GM21360 (cell line): ENCODE measurements at regions not wholly inside any gene's neighbourhood (a gene's known extent, or its start where the extent isn't known, plus 50 kb on each side); places are given as distances from the start of the nearest gene placed in this dataset.

ENCODE experiments used
- ATAC-seq: cut with Tn5 transposase; IDR thresholded peaks from one replicate; pipeline ENCODE4 v1.9.1; 2021; ENCODE audit warnings: mild to moderate bottlenecking, moderate library complexity; ENCODE audit not compliant: unreplicated experiment

DNA sequence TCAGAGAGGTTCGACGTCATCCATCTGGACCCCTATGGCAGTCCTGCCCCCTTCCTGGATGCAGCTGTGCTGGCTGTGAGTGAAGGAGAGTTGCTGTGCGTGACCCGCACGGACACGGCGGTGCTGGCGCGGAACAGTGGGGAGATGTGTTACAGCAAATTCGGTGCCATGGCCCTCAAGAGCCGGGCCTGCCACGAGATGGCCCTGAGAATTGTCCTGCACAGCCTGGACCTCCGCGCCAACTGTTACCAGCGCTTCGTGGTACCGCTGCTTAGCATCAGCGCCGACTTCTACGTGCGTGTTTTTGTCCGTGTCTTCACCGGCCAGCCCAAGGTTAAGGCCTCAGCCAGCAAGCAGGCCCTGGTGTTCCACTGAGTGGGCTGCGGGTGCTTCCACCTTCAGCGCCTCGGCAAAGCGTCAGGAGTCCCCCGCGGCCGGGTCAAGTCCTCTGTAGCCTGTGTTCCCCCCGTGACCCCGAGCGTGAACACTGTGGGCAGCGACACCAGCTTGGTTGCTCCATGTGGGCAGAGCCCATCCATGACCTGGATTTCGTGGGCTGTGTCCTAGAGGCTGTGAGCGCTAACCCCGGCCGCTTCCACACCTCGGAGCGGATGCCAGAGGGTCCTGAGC lies 186.7 kb upstream of the SLITRK2 start:
- no peak for ATAC-seq

DNA sequence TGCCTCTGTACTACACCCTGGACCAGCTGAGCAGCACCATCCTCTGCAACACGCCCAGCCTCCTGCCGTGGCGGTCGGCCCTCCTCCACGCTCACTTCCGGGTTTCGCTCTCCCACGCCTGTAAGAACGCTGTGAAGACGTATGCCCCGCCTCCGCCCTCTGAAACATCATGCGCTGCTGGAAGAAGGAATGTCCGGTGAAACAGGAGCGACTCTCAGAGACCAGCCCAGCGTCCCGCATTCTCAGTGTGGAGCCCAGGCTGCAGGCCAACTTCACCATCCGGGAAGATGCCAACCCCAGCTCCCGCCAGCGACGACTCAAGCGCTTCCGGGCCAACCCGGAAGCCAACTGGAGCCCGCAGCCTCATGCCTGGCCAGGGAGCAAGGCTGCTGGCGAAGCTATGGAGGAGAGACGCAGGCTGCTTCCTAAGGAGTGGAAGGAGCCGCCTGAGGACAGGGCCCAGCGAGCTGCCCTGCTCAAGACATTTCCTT lies 186.1 kb upstream of the SLITRK2 start:
- ATAC-seq: no peak

DNA sequence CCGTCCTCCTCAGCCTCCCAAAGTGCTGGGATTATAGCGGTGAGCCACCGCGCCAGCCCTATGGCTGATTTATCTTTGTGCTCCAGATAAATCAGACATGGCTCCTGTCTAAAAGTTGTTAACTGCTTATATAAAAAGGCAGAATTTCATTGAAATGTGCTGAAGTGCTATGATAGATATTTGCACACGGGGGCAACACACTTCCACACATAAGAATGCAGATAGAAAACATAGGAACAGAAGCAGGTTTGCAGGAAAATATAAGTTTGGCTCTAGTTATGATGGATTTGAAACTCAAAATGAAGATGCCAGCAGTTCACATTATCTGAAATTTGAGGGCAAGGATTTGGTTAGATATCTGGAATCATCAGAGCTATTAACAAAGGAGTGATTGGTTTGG lies 163.1 kb upstream of the SLITRK2 start:
- ATAC-seq: no peak

DNA sequence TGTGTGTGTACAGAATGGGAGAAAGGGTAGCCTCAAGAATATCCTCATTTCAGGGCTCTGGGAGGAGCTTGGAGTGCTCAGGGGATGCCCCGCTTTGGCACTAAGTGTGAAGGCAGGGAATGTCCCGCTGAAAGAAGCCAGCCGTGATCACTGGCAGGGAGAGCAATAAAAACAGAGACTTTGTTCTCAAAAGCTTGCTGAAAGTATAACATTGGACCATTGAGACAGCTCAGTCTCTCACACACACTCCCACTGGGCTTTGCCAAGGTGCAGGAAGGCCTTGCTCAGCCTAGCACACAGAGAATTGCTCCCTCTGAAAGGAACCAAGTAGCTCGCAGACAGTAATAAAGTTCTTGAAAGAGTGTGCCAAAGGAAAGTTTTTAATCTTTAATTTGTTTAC lies 143.8 kb upstream of the SLITRK2 start:
- ATAC-seq: no peak

DNA sequence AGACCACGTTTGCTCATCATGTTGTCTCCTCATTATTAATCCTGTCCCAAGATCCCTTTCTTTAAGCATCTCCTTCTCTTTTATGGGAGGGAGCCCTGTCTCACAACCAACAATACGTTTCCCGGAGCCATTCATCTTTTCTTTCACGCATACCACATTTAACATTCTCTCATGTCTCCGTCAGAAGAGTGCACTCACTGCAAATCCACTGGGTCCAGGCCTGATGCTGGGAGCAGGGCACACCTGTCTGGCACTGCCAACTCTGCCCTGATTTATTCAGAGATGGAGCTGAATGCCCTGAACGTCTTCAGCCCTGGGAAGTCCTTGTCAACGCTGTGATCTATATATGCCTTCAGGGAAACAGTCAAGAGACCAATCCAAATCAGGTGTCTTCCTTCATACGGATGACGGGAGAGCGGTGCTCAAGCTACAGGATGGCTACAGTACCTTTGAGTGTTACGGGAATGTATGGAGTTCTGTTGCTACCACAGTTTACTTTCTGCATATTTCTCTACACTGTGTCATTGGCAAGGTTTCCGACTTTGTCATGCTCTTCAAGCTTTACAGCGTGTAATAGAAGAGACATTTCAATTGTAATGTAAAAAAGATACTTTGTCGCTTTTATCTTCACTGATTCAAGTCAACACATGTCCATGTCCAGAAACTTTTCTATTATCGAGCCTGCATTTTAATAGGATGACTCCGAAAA lies 140.4 kb upstream of the SLITRK2 start:
- no peak for ATAC-seq

DNA sequence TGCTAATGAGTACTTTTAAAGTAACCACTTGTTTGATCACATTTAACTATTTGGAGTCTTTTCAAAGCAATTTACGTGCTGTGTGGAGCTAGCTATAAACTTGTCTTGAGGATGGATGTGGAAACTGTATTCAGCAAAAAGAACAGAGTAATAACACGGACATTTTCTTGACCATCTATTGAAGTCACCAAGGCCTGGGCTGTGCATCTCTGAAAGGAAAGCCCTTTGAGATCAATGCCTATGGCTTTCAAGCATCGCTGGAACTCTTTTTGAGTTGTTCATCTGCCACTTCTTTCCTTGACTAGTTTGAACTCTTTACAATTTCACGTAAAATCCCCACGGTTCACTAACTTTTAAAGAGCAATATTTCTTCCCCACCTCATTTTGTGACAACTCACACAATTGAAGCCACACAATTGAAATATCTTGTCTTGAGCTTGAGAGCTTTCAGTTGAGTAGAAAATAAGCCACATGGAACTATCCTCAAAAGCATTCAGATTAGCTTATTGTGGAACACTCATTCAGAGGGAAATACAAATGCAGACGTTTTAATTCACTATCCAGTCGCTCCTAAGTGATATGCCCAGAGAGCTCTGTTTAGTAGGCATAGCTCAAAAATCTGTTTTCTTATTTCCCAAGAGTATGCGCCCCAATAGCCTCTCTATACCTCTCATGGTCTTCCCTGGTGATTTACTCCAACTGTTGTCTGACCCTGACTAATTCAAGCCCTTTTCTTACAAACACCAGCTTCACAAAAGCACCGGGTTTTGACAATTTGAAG lies 134.9 kb upstream of the SLITRK2 start:
- ATAC-seq: no peak

DNA sequence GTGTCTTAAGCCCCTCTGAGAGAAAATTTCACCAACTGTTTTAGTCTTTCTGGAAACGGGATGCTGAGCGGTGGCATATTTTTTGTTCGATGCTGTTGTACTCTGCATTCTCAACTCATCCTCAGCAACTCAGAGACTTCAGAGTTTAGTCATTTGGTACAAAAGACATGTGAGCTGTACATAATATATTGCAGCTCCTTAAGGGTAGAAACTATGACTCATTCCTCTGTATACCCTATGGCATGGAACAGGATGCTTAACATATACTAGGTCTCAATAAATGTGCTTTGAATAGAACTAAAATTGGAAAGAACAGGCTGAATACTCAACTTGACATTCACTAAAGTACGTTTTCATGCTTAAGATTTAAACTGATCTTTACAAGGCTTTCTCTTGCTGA lies 130.5 kb upstream of the SLITRK2 start:
- ATAC-seq: no peak

DNA sequence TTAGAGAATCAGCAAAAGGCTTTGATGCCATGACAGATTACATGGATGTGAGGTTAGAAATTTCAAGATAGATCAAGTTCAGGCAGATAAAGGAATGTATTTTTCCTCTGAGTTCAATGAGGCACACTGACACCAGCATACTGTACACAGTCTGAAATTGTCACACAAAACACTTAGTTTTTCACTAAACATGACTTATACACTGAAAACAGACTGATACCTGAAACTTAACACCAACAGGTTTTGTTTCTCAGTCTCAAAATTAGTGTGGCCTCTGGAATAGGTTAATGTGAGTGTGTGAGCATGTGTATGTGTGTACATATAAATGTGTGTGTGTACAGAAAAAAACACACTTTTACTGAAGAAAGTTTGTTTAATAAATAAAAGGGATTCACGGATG lies 129.9 kb upstream of the SLITRK2 start:
- no peak for ATAC-seq

DNA sequence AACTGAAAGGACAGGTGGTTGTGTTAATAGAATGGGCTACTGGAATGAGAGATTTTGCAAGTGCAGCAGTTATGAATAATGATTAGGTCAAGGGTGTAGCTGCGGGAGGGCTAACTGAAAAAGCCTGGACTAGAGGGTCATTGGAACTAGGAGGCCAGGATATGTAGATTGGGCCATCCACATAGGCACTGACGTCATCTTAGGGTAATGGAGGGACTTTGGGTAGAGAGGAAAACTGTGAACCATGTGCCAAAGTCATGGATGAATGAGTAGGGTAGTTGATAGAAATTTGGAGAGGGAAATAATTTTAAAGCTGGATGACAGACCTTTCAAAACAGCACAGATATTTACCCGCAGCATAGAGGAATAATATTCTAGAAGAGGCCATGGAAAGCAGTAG lies 123.6 kb upstream of the SLITRK2 start:
- no peak for ATAC-seq

DNA sequence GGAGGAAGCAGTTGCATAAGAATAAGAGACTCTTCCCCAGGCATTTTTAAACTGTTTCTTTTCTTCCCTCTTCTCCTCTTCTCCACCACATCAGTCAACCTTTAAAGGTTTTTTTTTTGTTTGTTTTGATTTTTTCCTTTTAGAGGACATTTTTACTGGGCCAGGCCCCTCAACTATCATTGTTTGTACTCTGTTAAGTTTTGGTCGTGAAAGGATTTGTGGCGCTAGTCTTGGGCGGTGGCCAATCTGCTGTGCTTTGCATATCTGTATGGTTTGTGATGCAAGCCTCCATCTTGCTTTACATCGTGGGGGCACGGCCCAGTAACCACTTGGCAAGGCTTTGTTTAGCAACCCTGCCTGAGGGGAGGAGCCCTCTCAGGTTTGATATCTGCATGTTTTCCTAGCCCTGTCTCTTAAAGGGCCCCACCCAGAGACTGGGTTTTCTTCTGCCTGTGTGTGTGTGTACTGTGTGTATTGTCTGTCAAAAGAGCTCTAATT lies 101.9 kb upstream of the SLITRK2 start:
- no peak for ATAC-seq

DNA sequence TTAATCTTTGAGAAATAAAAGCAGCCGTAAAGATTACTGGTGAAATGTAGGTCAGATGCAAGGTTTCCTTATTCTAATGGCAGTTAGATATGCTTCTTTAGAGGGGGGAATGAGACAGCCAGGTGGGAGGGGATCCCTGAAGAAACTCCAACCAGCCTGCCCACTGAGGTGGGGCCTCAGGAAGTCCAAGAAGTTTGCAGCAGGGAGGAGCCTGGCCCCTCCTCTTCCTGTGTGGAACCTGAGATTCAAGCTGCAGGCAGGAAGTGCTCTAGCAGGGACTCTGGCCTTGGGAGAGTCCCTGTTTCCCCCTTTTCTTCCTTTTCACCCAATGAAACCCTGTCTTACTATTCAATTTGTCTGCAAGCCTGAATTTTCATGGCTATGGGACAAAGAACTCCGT lies 101.4 kb upstream of the SLITRK2 start:
- no peak for ATAC-seq

DNA sequence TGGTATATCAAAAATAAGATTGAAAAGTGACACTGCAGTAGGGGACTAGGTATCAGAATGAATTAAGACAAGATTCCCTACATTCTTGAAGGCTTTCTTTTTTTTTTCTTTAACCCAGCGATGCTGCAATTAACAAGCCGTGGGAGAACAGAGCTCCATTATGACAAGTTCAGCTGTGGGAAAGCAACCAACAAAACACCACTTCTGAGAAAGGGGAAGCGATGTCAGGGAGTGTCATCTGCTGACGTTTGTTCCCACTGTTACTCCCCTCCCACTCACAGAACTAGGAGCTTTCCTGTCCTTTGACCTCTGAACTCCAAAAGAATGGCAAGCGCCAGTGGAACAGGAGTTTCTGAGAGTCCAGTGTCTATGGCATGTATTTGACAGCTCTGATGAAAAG lies 90.2 kb upstream of the SLITRK2 start:
- ATAC-seq: no peak

DNA sequence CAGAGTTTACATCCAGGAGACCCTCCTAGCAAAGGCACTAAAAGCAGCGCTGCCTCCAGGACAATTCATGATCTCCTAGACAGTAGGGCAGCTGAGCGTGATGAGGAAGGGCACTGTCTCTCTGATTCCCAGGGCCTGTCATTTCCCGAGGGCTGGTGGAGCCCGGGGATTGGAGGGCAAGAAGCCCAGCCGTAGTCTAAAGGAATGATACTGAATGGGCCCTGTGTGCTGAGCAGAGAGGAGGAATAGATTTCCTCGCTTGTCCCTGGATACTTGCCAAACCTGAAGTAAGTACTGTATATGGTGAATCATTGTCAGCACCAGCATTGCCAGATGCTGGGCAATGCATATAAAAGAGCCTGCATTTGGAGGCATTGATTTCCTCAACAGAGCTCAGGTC lies 88.0 kb upstream of the SLITRK2 start:
- ATAC-seq: no peak

DNA sequence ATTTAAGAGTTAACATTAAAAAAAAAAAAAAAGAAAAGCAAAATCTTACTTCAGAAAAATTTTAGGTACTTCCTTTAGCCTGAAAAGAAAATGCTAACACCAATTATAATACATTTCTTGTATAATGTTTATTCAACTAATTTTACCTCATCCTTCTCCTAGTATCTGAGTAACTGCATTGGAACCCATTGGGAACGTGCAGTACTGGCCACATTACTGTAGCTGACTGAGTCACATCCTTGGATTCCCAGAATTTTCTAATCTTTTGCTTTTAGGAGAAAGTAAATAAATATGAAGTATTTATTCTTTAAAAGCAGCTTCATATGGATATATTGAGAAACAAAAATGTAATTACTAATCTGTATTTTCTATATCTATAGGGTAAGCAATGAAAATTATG lies 82.6 kb upstream of the SLITRK2 start:
- no peak for ATAC-seq

DNA sequence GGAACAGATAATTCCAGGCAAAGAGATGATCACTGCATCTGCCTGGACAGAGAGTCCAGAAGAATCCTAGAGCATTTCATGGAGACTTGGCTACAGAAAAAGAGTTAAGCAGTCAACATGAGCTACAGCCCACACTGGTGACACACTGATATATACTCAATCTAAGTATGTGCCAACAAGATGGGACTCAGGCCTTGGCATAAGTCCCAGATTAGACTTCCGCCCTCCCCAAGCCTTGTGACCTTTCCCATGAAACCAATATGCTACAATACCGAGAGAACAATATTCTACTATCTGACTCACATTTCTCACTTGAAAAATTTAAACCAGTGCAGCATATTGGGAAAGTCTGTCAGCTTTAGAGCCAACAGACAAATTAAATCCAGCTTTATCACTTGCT lies 65.7 kb upstream of the SLITRK2 start:
- ATAC-seq: no peak
